ENCODE measurements at regions not wholly inside any gene's neighbourhood (a gene's known extent, or its start where the extent isn't known, plus 50 kb on each side); places are given as distances from the start of the nearest gene placed in this dataset.

- Histone ChIP-seq H3K79me1 (ENCODE audit: low read length) (no peaks in the 10 kb centered on the region), H4K91ac (ENCODE audit: low read depth, low read length) (no peak overlapping the region), H3K36me3 (ENCODE audit: control insufficient read depth in 1 of 2, insufficient read depth in 2 of 2, low read length in 2 of 2) (no peaks in the 10 kb centered on the region), H3K14ac (ENCODE audit: low read length) (no peak overlapping the region), H2AFZ (ENCODE audit: insufficient read depth, low read length, poor library complexity) (no peak overlapping the region), H3K4me3 (ENCODE audit: low read depth, low read length) (no peak overlapping the region), H2BK12ac (ENCODE audit: low read length) (no peak overlapping the region), H4K8ac (ENCODE audit: low read depth, low read length) (no peak overlapping the region), H3K4me1 (ENCODE audit: control insufficient read depth in 1 of 2, insufficient read depth in 2 of 2, low read length in 2 of 2) (no peaks in the 10 kb centered on the region), H4K12ac (ENCODE audit: low read depth, low read length) (no peak overlapping the region), H3K27me3 (ENCODE audit: insufficient read depth, low read length) (no peaks in the 10 kb centered on the region), H2AK5ac (ENCODE audit: low read length) (no peak overlapping the region), H3K23ac (ENCODE audit: low read length) (no peak overlapping the region), H2BK120ac (ENCODE audit: insufficient read depth, low read length, poor library complexity) (no peak overlapping the region), H3K27ac (ENCODE audit: low read depth, low read length) (no peak overlapping the region), H3K4me2 (ENCODE audit: low read length) (no peak overlapping the region), H3K9ac (ENCODE audit: low read length) (no peak overlapping the region), H3K18ac (ENCODE audit: low read length) (no peak overlapping the region), H3K4ac (ENCODE audit: low read depth, low read length) (no peak overlapping the region), H3K9me3 (ENCODE audit: insufficient read depth, low read depth, low read length) (no peaks in the 10 kb centered on the region), H3K79me2 (ENCODE audit: control insufficient read depth, insufficient read depth, low read length, poor library complexity) (no peaks in the 10 kb centered on the region), H2BK5ac (ENCODE audit: low read depth, low read length, poor library complexity) (no peak overlapping the region)
- DNase-seq: no peak
- WGBS (ENCODE audit: extremely low coverage, insufficient coverage, insufficient read length): no CpG with 5 or more reads among the region's 2 CpGs
Measured at GRCh38 chr3:182045736-182046135, 334.0 kb downstream of the SOX2 start.

DNA sequence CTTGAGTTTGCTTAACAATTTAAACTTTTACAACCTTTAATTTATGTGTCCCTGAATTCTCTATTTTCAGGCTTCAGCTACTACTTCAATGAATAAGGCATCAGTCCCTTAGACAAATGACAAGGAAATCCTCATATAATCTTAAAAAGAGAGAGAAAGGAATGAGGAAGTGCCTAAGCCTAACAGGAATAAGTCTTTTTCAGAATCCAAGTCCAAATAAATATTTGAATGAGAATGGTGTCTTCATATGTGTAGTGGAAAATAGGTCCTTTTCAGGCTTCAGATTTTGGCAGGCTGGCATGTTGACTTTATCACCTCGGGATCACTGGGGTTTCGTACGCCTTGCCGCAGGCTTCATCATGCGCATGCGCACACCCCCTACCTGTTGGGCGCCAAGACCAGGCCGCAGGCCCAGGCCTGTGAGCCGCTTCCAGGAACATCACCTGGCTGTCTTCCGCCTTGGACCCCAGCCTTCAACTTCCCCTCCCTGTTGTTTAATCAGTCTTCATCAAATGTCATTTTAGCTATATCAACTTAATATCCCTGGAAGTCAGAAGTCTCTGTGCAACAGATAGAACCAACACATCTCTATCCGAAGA is 334.5 kb downstream of the SOX2 start:
- WGBS (ENCODE audit: extremely low coverage, insufficient coverage, insufficient read length): no CpG with 5 or more reads among the region's 11 CpGs
- H3K79me2 ChIP-seq (ENCODE audit: control insufficient read depth, insufficient read depth, low read length, poor library complexity): no peaks in the 10 kb centered on the region
- no peaks in the 10 kb centered on the region for H3K36me3 ChIP-seq (ENCODE audit: control insufficient read depth in 1 of 2, insufficient read depth in 2 of 2, low read length in 2 of 2)
- no peak overlapping the region for H3K4ac ChIP-seq (ENCODE audit: low read depth, low read length)
- no peak overlapping the region for H3K4me3 ChIP-seq (ENCODE audit: low read depth, low read length)
- H3K18ac ChIP-seq (ENCODE audit: low read length): no peak overlapping the region
- no peak overlapping the region for H4K91ac ChIP-seq (ENCODE audit: low read depth, low read length)
- no peak overlapping the region for H3K4me2 ChIP-seq (ENCODE audit: low read length)
- no peak overlapping the region for H3K23ac ChIP-seq (ENCODE audit: low read length)
- no peak overlapping the region for H3K9ac ChIP-seq (ENCODE audit: low read length)
- no peak overlapping the region for H2BK12ac ChIP-seq (ENCODE audit: low read length)
- H3K27ac ChIP-seq (ENCODE audit: low read depth, low read length): no peak overlapping the region
- no peaks in the 10 kb centered on the region for H3K9me3 ChIP-seq (ENCODE audit: insufficient read depth, low read depth, low read length)
- no peaks in the 10 kb centered on the region for H3K79me1 ChIP-seq (ENCODE audit: low read length)
- H2AK5ac ChIP-seq (ENCODE audit: low read length): no peak overlapping the region
- H2AFZ ChIP-seq (ENCODE audit: insufficient read depth, low read length, poor library complexity): no peak overlapping the region
- no peak overlapping the region for H4K12ac ChIP-seq (ENCODE audit: low read depth, low read length)
- no peak overlapping the region for H4K8ac ChIP-seq (ENCODE audit: low read depth, low read length)
- no peaks in the 10 kb centered on the region for H3K27me3 ChIP-seq (ENCODE audit: insufficient read depth, low read length)
- DNase-seq: no peak
- no peak overlapping the region for H3K14ac ChIP-seq (ENCODE audit: low read length)
- no peak overlapping the region for H2BK5ac ChIP-seq (ENCODE audit: low read depth, low read length, poor library complexity)
- H3K4me1 ChIP-seq (ENCODE audit: control insufficient read depth in 1 of 2, insufficient read depth in 2 of 2, low read length in 2 of 2): no peaks in the 10 kb centered on the region
- H2BK120ac ChIP-seq (ENCODE audit: insufficient read depth, low read length, poor library complexity): no peak overlapping the region

DNA sequence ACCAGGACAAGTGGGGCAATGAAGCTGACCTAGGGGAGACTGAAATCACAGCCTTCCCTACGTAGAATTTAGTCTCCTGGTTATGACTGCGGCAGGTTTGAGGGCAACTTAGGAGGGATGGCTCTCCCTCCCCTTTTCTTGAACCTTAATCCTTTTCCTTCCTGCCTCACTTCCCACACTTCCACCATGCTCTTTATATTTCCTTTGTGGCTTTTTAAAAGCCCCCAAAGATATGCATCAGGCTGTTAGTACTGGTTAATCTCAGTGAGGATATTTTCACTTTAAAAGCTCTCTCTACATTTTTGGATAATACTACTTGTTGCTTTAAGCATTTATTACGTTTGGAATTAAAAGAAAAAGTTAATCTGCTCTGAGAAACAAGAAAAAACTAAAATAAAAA is 339.2 kb downstream of the SOX2 start:
- Histone ChIP-seq H4K91ac (ENCODE audit: low read depth, low read length) (no peak overlapping the region), H3K79me1 (ENCODE audit: low read length) (no peaks in the 10 kb centered on the region), H2AFZ (ENCODE audit: insufficient read depth, low read length, poor library complexity) (no peak overlapping the region), H3K27me3 (ENCODE audit: insufficient read depth, low read length) (no peaks in the 10 kb centered on the region), H2BK5ac (ENCODE audit: low read depth, low read length, poor library complexity) (no peak overlapping the region), H3K4me2 (ENCODE audit: low read length) (no peak overlapping the region), H3K27ac (ENCODE audit: low read depth, low read length) (no peak overlapping the region), H3K4me1 (ENCODE audit: control insufficient read depth in 1 of 2, insufficient read depth in 2 of 2, low read length in 2 of 2) (no peaks in the 10 kb centered on the region), H4K8ac (ENCODE audit: low read depth, low read length) (no peak overlapping the region), H2AK5ac (ENCODE audit: low read length) (no peak overlapping the region), H2BK120ac (ENCODE audit: insufficient read depth, low read length, poor library complexity) (no peak overlapping the region), H3K4me3 (ENCODE audit: low read depth, low read length) (no peak overlapping the region), H3K9ac (ENCODE audit: low read length) (no peak overlapping the region), H3K9me3 (ENCODE audit: insufficient read depth, low read depth, low read length) (no peaks in the 10 kb centered on the region), H3K18ac (ENCODE audit: low read length) (no peak overlapping the region), H4K12ac (ENCODE audit: low read depth, low read length) (no peak overlapping the region), H3K79me2 (ENCODE audit: control insufficient read depth, insufficient read depth, low read length, poor library complexity) (no peaks in the 10 kb centered on the region), H3K14ac (ENCODE audit: low read length) (no peak overlapping the region), H3K23ac (ENCODE audit: low read length) (no peak overlapping the region), H2BK12ac (ENCODE audit: low read length) (no peak overlapping the region), H3K36me3 (ENCODE audit: control insufficient read depth in 1 of 2, insufficient read depth in 2 of 2, low read length in 2 of 2) (no peaks in the 10 kb centered on the region), H3K4ac (ENCODE audit: low read depth, low read length) (no peak overlapping the region)
- no peak for DNase-seq
- no CpG with 5 or more reads among the region's 3 CpGs for WGBS (ENCODE audit: extremely low coverage, insufficient coverage, insufficient read length)

DNA sequence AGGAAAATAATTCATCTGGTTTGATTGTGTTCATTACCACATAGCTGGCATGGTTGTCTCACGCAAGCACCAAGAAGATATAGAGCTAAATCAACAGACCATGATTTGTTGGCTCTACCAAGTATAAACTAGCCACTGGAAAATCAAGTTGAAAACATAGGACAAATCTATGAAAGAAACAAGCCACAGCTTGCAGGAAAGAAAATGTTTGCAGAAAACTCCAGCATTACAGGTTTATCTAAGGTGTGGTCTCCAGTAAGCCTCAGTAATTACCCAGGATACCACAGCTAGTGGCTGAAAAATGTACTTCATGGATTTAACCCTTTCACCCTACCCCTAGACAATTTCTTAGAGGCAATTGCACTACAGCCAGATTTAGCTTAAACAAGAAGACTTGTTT is 340.6 kb downstream of the SOX2 start:
- no CpG with 5 or more reads among the region's 1 CpG for WGBS (ENCODE audit: extremely low coverage, insufficient coverage, insufficient read length)
- H3K18ac ChIP-seq (ENCODE audit: low read length): no peak overlapping the region
- no peaks in the 10 kb centered on the region for H3K79me2 ChIP-seq (ENCODE audit: control insufficient read depth, insufficient read depth, low read length, poor library complexity)
- no peak overlapping the region for H4K91ac ChIP-seq (ENCODE audit: low read depth, low read length)
- no peaks in the 10 kb centered on the region for H3K9me3 ChIP-seq (ENCODE audit: insufficient read depth, low read depth, low read length)
- H4K8ac ChIP-seq (ENCODE audit: low read depth, low read length): no peak overlapping the region
- no peak overlapping the region for H2BK5ac ChIP-seq (ENCODE audit: low read depth, low read length, poor library complexity)
- no peak overlapping the region for H2AK5ac ChIP-seq (ENCODE audit: low read length)
- no peak overlapping the region for H3K27ac ChIP-seq (ENCODE audit: low read depth, low read length)
- no peak overlapping the region for H2BK12ac ChIP-seq (ENCODE audit: low read length)
- no peak overlapping the region for H3K4ac ChIP-seq (ENCODE audit: low read depth, low read length)
- H3K23ac ChIP-seq (ENCODE audit: low read length): no peak overlapping the region
- H3K14ac ChIP-seq (ENCODE audit: low read length): no peak overlapping the region
- H3K27me3 ChIP-seq (ENCODE audit: insufficient read depth, low read length): no peaks in the 10 kb centered on the region
- H3K4me1 ChIP-seq (ENCODE audit: control insufficient read depth in 1 of 2, insufficient read depth in 2 of 2, low read length in 2 of 2): no peaks in the 10 kb centered on the region
- no peak overlapping the region for H2BK120ac ChIP-seq (ENCODE audit: insufficient read depth, low read length, poor library complexity)
- H2AFZ ChIP-seq (ENCODE audit: insufficient read depth, low read length, poor library complexity): no peak overlapping the region
- H3K36me3 ChIP-seq (ENCODE audit: control insufficient read depth in 1 of 2, insufficient read depth in 2 of 2, low read length in 2 of 2): no peaks in the 10 kb centered on the region
- H3K9ac ChIP-seq (ENCODE audit: low read length): no peak overlapping the region
- no peaks in the 10 kb centered on the region for H3K79me1 ChIP-seq (ENCODE audit: low read length)
- H4K12ac ChIP-seq (ENCODE audit: low read depth, low read length): no peak overlapping the region
- no peak overlapping the region for H3K4me3 ChIP-seq (ENCODE audit: low read depth, low read length)
- DNase-seq: peak in 1 of 2 donors; percentile 1
- H3K4me2 ChIP-seq (ENCODE audit: low read length): no peak overlapping the region
